KOPT-K1 (cell line): ENCODE measurements at regions not wholly inside any gene's neighbourhood (a gene's known extent, or its start where the extent isn't known, plus 50 kb on each side); places are given as distances from the start of the nearest gene placed in this dataset.

Experiments used
- H3K27ac ChIP-seq: fragments of 200-600 bp; sonication (generic); 2 replicates; pipeline ENCODE4 v1.5.1; 2016; ENCODE audit warnings: antibody characterized with exemption, mild to moderate bottlenecking, low read depth, low read length; ENCODE audit not compliant: poor library complexity, severe bottlenecking
- H3K36me3 ChIP-seq: fragments of 200-600 bp; sonication (generic); 2 replicates; pipeline ENCODE4 v1.5.1; 2017; ENCODE audit warnings: antibody characterized with exemption, mild to moderate bottlenecking, low read length, moderate library complexity; ENCODE audit not compliant: insufficient read depth
- H3K9me3 ChIP-seq: fragments of 200-600 bp; sonication (generic); 2 replicates; pipeline ENCODE4 v1.5.1; 2017; ENCODE audit warnings: antibody characterized with exemption, low read length, mild to moderate bottlenecking; ENCODE audit not compliant: insufficient read depth, poor library complexity, severe bottlenecking

DNA sequence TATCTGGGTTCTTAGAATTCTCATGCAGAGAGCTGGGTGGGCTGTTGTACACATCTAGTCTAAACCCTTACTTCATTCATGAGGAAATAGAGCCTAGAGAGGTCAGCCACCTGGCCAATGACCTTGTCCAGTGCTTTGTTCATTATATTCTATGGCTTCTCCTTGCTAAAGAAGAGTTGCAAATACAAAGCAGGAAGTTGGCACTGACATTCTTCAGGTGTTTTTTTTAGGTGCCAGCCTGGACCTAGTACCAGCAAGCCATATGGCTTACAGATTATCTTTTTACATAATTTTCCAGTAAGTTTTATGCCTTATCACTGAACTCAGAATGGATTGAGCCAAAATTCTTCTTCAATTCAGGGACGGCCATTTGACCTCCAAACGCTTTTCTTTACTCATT is 54.7 kb upstream of the PGM2 start:
- no peaks in the 10 kb centered on the region for H3K9me3 ChIP-seq

DNA sequence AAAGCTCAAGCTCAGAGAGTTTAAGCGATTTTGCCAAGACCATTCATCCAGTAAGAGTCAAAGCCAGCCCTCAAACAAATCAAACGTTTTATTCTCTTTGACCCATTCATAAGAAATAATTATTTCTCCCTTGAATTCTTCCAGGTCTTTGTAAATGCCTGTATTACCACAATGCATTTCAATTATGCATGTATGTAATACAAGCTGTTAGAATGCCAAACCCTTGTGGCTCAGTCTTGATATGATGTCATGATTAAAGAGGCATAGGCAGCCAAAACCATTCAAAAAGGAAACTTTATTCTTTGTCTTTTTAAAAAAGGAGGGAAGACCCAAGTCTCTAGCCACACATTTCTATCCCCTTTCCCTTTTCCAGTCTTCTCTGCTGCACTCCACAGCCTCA is 56.5 kb upstream of the PGM2 start:
- Histone ChIP-seq H3K27ac (no peak overlapping the region), H3K36me3 (no peaks in the 10 kb centered on the region), H3K9me3 (no peaks in the 10 kb centered on the region)

More for the DNA sequence above, 54.7 kb upstream of the PGM2 start:
- H3K27ac ChIP-seq: no peak overlapping the region
- H3K36me3 ChIP-seq: no peaks in the 10 kb centered on the region

DNA sequence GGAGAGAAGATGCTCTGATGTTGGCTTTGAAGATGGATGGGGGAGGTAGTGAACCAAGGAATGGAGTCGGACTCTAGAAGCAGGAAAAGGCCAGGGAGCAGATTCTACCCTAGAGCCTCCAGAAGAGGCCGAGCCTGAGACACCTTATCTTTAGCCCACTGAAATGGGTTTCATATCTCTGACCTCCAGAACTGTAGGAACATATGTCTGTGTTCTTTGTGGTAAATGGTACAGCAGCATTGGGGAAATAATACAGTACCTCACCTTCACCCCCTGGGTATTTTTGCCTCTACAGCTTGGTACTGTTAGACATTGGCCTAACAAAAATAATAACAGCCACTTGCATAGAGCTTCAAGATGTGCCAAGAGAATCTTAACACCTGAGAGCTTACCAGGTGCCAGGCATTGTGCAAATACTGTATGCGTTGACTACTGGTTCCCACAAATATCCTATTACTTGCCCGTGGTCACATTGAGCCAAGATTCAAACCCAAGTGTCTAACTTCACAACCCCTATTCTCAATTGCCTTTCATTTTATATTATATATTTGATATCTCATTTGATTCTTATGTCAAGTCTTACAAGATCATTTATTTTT is 57.0 kb upstream of the PGM2 start:
- Histone ChIP-seq H3K9me3 (no peaks in the 10 kb centered on the region), H3K36me3 (no peaks in the 10 kb centered on the region), H3K27ac (no peak overlapping the region)

DNA sequence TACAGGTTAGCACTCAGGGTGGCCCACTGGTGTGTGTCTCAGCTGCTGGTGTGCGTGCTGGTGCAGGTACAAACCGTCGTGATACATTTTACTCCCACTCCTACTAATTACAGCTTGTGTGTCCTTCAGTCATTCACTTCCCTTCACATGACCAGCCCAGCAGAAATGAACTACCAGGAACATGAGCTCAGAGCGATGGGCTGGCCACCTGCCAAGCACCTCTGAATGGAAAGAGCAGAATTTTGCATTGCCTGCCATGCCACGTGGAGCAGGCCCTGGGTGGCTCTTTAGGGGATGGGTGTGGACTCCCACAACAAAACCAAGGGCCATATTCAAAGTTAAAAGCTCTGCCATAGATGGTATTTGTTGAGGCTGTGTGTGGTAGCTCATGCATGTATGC is 58.9 kb upstream of the PGM2 start:
- no peak overlapping the region for H3K27ac ChIP-seq
- no peaks in the 10 kb centered on the region for H3K9me3 ChIP-seq
- no peaks in the 10 kb centered on the region for H3K36me3 ChIP-seq

DNA sequence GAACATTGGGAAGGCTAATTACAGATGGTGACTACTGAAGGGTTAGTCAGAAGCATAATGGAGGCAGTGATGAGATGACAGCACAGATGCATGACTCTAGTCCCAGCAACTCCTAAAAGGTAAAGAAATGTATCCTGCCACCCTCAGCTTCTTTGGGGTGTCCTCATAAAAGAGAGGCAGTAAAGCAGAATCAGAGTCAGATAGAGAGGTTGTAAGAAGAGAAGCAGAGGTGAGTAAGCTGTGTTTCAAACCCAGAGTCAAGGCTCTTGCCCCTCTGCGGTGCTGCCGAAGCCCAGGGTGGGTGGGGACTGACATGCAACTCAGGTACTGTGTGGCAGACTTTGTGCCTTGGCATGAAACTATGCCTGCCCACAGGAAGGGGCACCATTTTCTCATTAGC is 59.5 kb upstream of the PGM2 start:
- no peaks in the 10 kb centered on the region for H3K9me3 ChIP-seq
- no peaks in the 10 kb centered on the region for H3K36me3 ChIP-seq
- no peak overlapping the region for H3K27ac ChIP-seq

DNA sequence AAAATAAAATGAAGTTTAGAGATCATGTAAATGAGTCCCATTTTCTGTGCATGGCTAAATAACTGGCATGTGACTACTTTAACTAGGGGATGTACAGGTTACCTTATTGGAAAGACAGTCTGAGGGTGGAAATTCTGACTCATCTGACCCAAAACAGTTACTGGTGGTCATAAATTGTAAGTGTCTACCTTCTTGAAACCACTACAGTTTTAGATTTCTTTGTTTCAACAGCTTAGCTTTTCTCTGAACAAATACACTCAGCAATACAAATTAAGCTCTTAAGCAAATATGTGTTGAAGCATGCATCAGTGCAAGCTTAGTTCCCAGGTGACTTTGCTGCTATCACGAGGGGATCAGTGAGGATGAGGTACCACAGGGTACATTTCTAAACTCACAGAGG is 60.7 kb upstream of the PGM2 start:
- no peak overlapping the region for H3K27ac ChIP-seq
- H3K36me3 ChIP-seq: no peaks in the 10 kb centered on the region
- H3K9me3 ChIP-seq: no peaks in the 10 kb centered on the region

DNA sequence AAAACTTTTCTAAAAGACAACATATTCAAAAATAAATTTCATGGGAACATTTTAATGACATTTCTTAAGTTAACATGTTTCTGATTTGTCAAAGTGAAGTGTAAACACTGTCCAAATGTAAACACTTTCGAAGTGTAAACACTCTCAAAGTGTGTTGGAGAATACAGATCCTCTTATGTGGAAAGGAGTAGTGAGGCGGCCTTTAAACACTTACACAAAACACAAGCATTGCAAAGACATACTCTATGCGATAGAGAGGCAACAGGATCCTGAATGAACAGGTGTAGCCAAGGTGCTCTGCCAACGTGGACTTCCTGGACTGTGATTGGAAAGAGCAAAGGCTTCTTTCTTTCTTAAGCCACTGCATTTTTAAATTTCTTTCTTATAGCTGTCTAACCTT is 62.7 kb upstream of the PGM2 start:
- no peaks in the 10 kb centered on the region for H3K36me3 ChIP-seq

DNA sequence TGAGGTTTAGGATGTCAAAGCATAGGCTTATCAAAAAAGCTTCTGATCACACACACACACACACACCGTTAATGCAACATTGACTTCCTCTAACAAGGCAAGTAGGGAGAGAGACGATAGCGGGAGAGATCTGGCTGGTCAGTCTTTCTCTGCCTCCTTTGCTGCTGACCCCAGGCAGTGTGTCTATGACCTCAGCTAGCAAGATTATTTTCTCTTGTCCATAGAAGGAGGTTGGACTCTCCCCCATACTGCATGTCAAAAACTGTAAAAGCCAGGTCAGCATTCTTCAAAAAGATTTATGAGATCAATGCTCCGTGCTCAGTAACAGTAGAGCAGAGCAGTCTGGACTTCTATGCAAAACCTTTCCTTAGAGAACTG is 63.5 kb upstream of the PGM2 start:
- Histone ChIP-seq H3K36me3 (no peaks in the 10 kb centered on the region), H3K9me3 (no peaks in the 10 kb centered on the region), H3K27ac (no peak overlapping the region)

More for the DNA sequence above, 62.7 kb upstream of the PGM2 start:
- no peak overlapping the region for H3K27ac ChIP-seq
- H3K9me3 ChIP-seq: no peaks in the 10 kb centered on the region

DNA sequence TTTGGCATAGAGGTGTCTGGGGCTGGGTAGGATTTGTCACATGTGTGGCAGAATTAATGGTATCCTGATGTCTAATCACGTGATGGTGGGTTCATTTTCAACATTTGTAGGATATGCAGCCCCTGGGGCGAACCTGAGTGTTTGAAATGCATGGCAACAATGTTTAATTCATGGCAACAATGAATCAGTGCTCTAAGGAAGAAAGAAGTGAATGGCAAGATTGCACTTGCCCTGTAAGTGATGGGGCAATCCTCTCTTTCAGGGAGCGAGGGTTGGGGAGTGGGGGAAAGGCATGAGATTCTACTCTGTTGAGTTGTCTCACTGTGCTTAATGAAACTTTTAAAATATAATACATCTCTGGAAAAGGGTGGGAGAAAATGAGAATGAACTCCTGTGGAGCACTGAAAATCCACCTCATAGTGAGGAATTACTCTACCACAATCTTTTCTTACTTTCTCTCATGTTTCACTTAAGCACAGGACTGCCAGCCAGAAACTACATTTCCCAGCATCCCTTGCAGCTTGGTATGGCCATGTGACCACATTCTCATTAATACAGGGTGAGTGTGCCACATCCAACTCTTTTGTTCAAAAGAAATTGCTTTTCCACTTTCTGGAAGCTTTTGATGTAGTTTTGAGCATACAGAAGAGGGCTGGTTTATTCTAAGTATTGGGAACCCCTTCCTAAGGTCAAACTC is 64.0 kb upstream of the PGM2 start:
- no peaks in the 10 kb centered on the region for H3K36me3 ChIP-seq
- no peaks in the 10 kb centered on the region for H3K9me3 ChIP-seq
- no peak overlapping the region for H3K27ac ChIP-seq

DNA sequence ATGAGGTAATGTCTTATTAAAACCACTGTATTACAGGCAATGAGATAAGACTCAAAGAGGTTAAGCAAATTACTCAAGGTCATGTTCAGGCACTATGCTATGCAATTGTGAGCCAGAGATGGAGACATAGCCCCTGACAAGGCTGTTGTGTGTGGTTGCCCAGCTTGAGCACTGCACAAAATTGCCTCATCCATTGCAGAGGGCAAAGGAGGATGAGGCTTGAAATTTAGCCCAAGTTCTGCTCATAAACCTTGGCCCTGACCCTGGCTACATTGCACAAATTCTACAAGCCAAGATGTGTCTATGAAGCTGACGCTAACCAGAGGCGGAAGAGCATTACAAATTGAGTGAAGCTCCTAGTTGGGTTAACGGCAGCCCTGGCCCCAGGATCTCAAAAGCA is 65.6 kb upstream of the PGM2 start:
- Histone ChIP-seq H3K9me3 (no peaks in the 10 kb centered on the region), H3K36me3 (no peaks in the 10 kb centered on the region), H3K27ac (no peak overlapping the region)

DNA sequence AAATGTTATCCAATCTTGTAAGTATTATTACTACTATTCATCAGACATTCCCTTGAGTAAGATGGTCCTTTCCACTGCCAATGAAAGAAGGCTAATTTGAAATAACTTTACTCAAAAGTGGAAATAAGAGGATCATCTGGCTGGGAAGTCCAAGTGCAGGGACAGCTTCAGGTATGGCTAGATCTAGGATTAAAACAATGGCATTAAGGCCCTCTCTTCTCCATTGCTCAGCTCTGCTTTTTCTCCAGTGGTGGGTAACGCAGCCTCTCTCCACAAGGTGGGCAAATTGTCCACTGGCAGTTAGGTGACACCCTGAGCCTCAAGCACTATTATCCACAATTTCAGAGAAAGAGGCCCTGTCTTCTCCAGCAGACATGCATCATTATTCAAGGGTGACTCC is 66.7 kb upstream of the PGM2 start:
- Histone ChIP-seq H3K36me3 (no peaks in the 10 kb centered on the region), H3K9me3 (no peaks in the 10 kb centered on the region), H3K27ac (no peak overlapping the region)

DNA sequence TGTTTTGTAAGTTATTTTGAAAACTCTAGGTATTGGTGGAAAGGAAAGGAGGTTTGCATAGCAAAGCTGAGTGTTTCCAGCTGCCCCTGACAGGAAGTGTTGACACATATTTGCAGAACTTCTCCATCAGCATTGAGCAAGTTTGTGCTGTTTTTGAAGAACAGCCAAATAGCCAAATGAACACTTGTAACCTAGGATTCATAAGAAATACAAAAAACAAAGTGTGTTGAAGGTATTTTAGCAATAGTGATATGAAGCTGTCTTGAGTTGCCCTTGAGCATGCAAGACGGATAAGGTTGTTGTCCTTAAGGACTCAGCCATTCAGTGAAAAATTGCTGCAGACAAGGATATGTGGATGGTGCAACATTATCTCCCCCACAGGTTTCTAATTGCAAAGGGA is 68.3 kb upstream of the PGM2 start:
- no peaks in the 10 kb centered on the region for H3K36me3 ChIP-seq
- no peak overlapping the region for H3K27ac ChIP-seq
- no peaks in the 10 kb centered on the region for H3K9me3 ChIP-seq

DNA sequence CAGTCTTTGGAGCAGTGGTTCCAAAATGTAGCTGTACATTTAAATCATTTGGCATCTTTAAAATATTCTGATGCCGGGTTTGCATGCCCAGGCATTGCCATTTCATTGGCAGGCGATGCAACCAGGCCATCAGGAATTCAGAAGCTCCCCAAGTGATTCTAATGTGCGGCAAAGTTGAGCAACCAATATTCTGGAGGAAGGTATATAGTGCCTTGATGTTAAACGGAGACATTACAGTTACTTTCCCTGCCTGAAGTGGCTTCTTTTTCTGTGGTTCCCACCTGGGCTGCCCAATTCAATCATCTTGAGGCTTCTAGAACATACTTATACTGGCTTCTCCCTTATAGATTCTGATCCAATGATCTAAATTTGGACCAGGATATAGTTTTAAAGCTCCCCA is 68.7 kb upstream of the PGM2 start:
- H3K36me3 ChIP-seq: no peaks in the 10 kb centered on the region
- H3K9me3 ChIP-seq: no peaks in the 10 kb centered on the region
- no peak overlapping the region for H3K27ac ChIP-seq

DNA sequence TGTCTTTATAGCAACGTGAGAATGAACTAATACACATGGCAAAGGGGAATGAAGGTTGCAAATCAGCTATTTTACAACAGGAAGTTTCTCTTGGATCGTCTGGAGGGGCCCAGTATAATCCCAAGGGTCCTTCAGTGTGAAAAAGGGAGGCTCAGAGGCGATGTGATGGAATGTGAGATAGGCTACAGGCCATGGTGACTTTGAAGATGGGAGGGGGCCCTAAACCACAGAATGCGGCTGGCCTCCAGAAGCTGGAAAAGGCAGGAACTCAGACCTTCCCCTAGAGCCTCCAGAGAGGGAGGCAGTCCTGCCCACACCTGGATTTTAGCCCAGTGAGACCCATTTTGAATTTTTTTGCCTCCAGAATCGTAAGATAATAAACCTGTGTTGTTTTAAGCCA is 69.4 kb upstream of the PGM2 start:
- no peaks in the 10 kb centered on the region for H3K9me3 ChIP-seq
- H3K36me3 ChIP-seq: no peaks in the 10 kb centered on the region
- no peak overlapping the region for H3K27ac ChIP-seq

DNA sequence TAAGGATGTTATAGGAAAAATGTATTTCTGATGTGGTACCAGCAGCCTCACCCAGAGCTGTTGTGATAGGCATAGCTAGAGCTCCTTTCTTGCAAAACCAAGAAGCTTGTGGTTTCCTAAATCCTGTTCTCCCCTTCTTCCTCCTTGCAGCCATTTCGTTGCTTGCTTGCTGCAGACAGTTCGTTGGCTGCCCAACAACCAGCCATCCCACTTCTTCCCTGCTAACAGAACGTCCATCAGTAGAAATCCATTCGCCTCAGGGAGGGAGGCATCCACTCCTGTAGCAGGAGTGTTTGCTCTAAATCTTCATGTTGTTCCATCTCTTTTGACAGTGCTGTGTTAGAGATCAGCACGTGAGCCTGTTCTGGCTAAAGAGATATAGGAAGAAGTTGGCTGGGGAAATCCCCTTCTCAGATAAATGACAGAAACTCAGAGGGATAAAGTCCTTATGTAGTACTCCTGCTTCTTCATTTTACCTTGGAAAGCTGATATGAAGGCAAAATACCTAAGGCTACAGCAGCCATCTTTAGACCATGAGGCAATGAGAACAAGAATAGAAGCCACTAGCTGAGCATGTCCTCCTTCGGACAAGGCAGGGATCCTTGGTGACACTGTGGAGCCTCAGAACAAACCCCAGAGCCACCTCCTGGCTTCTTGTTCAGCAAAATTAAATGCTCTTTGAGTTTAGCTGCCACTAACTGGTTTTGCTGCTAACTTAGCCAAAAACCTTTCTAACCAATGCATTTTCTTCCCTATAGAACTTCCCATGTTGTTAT is 68.4 kb upstream of the RELL1 start:
- H3K9me3 ChIP-seq: no peaks in the 10 kb centered on the region
- no peaks in the 10 kb centered on the region for H3K36me3 ChIP-seq
- no peak overlapping the region for H3K27ac ChIP-seq
